ENCODE measurements at regions not wholly inside any gene's neighbourhood (a gene's known extent, or its start where the extent isn't known, plus 50 kb on each side); places are given as distances from the start of the nearest gene placed in this dataset.

DNA sequence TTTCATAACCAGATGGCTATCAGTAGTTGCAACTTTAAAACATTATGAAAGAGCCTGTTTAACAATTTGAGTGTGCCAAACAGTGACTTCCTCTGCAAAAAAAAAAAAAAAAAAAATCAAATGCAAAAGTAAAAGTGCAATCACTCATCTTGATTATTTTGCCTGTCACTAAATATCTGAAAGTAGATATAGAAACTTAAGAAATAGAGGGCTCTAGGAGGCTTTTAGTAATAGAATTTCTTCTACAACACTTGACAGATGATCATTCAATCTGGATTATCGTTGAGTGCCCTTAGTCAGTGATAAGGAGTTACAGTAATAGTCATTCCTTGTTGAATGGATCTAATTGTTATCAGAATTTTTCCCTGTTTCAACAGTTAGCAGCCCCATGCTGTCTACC, 101.8 kb downstream of the CETN3 start:
- H3K36me3 ChIP-seq, result no peaks in the 10 kb centered on the region
- H3K4me3 ChIP-seq, result no peak overlapping the region
- TF ChIP-seq POLR2A (IDR thresholded peaks at IDR 0.05), result no peak
- TF ChIP-seq, protein P1, sequence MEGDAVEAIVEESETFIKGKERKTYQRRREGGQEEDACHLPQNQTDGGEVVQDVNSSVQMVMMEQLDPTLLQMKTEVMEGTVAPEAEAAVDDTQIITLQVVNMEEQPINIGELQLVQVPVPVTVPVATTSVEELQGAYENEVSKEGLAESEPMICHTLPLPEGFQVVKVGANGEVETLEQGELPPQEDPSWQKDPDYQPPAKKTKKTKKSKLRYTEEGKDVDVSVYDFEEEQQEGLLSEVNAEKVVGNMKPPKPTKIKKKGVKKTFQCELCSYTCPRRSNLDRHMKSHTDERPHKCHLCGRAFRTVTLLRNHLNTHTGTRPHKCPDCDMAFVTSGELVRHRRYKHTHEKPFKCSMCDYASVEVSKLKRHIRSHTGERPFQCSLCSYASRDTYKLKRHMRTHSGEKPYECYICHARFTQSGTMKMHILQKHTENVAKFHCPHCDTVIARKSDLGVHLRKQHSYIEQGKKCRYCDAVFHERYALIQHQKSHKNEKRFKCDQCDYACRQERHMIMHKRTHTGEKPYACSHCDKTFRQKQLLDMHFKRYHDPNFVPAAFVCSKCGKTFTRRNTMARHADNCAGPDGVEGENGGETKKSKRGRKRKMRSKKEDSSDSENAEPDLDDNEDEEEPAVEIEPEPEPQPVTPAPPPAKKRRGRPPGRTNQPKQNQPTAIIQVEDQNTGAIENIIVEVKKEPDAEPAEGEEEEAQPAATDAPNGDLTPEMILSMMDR (IDR thresholded peaks at IDR 0.05), result no peak
- no peak for TF ChIP-seq POLR2AphosphoS5 (IDR thresholded peaks at IDR 0.05)
- no peaks in the 10 kb centered on the region for H3K27me3 ChIP-seq
- DNase-seq (ENCODE audit: low spot score in 2 of 2), result no peak
- intact Hi-C loops (cut with DNase I; ENCODE audit: low total_unique reads), result no loop called here
- no peaks in the 10 kb centered on the region for H3K4me1 ChIP-seq
- no peak overlapping the region for H3K27ac ChIP-seq
- no peaks in the 10 kb centered on the region for H3K9me3 ChIP-seq

DNA sequence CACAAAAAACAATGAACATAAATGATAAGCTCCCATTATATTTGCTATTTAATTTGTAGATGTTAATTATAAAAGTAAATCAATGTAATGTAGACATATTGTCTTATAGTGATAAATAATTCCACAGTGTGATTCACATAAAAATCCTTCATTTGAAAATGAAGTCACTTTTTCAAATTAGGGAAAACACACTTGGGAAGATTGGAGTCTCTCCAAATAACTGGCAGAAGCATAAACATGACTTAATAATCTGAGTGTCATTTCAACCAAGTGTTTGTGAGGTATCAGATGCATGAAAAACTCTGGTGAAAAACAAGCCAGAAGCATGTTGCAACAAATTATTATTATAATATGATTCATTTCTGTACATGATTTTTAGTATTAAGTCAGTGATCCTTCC, 102.2 kb downstream of the CETN3 start:
- intact Hi-C loops (cut with DNase I; ENCODE audit: low total_unique reads), result no loop called here
- no peaks in the 10 kb centered on the region for H3K4me1 ChIP-seq
- H3K9me3 ChIP-seq, result no peaks in the 10 kb centered on the region
- DNase-seq (ENCODE audit: low spot score in 2 of 2), result no peak
- no peaks in the 10 kb centered on the region for H3K36me3 ChIP-seq
- H3K4me3 ChIP-seq, result no peak overlapping the region
- no peak overlapping the region for H3K27ac ChIP-seq
- no peak for TF ChIP-seq POLR2AphosphoS5 (IDR thresholded peaks at IDR 0.05)
- TF ChIP-seq, protein P1 (IDR thresholded peaks at IDR 0.05), result no peak
- no peak for TF ChIP-seq POLR2A (IDR thresholded peaks at IDR 0.05)
- H3K27me3 ChIP-seq, result no peaks in the 10 kb centered on the region

DNA sequence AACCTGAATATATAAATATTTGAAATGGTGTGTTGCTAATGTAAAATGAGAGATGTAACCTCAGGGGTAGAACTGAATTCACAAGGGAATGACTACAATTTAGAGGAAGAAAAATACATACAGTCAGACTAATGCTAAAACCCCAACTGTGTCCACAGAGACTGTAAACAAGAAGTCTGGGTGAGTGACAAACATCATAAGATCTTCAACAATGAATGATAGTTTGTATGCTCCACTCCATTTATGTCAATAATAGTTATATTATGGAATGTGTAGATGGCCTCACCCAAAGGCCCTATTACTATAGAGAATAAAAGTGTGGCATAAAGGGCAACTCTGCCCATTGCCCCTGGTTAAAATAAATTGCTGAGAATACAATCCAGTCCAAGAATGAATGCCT, 102.9 kb downstream of the CETN3 start:
- TF ChIP-seq POLR2A (IDR thresholded peaks at IDR 0.05) (no peak), POLR2AphosphoS5 (IDR thresholded peaks at IDR 0.05) (no peak)
- TF ChIP-seq, protein P1 (IDR thresholded peaks at IDR 0.05), result no peak
- Histone ChIP-seq H3K27me3 (no peaks in the 10 kb centered on the region), H3K9me3 (no peaks in the 10 kb centered on the region), H3K4me3 (no peak overlapping the region), H3K27ac (no peak overlapping the region), H3K36me3 (no peaks in the 10 kb centered on the region), H3K4me1 (no peaks in the 10 kb centered on the region)
- DNase-seq (ENCODE audit: low spot score in 2 of 2), result no peak
- intact Hi-C loops (cut with DNase I; ENCODE audit: low total_unique reads), result no loop called here

DNA sequence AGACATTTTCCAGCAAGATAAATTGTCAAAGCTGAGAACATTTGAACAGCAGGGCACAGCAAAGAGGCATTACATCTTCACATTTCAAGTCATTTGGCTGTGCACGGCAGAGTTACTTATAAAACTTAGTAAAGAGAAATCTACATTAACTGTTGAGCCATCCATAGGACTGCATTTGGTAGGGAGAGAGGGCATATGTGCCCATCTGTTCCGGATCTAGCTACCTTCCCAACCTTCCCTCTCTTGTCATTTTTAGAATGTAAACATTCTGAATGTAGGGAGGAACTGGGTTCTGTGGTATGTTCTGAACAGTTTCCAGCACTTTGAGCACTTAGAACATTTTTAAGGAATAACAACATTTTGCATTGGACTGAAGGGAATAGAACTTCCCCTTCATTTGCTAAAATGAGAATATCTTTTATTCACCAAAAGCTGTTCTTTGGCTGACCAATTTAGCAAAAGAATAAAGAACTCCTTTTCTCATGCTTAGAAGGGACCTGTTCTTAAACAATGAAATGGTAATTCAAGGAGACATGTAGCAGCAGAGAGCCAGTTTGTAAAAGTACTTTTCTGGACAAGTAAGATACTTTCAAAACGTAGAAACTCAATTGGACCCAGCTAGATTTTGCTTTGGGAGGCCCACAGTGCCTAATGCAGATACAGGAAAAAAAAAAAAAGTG, 104.4 kb downstream of the CETN3 start:
- no peak for DNase-seq (ENCODE audit: low spot score in 2 of 2)
- Histone ChIP-seq H3K27ac (no peak overlapping the region), H3K4me1 (no peaks in the 10 kb centered on the region), H3K36me3 (no peaks in the 10 kb centered on the region), H3K4me3 (no peak overlapping the region), H3K27me3 (no peaks in the 10 kb centered on the region), H3K9me3 (no peaks in the 10 kb centered on the region)
- intact Hi-C loops (cut with DNase I; ENCODE audit: low total_unique reads), result no loop called here
- TF ChIP-seq POLR2AphosphoS5 (IDR thresholded peaks at IDR 0.05), result no peak
- TF ChIP-seq POLR2A (IDR thresholded peaks at IDR 0.05), result no peak
- TF ChIP-seq, protein P1 (IDR thresholded peaks at IDR 0.05), result no peak

DNA sequence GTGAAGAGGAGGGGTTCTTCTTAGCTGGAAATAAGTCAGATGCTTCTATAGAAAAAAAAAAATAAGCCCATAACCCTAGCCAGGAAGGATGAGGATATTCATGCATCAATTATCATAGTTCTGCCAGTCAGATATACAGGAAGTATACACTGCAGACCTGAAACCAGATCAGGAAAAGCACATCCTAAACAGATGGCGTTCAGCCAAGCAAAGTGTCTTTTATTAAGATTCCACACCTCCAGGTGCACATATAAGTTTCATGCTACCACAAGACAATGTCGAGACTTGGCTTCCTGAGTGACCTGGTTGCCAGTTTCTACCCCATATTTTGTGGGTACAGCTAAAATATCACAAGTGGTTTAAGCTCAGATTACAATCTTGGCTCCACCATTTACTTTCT, 108.3 kb downstream of the CETN3 start:
- DNase-seq (ENCODE audit: low spot score in 2 of 2), result no peak
- Histone ChIP-seq H3K4me3 (no peak overlapping the region), H3K27me3 (no peaks in the 10 kb centered on the region), H3K27ac (no peak overlapping the region), H3K4me1 (no peaks in the 10 kb centered on the region), H3K36me3 (no peaks in the 10 kb centered on the region), H3K9me3 (no peaks in the 10 kb centered on the region)
- intact Hi-C loops (cut with DNase I; ENCODE audit: low total_unique reads), result no loop called here
- TF ChIP-seq, protein P1 (IDR thresholded peaks at IDR 0.05), result no peak
- TF ChIP-seq POLR2AphosphoS5 (IDR thresholded peaks at IDR 0.05) (no peak), POLR2A (IDR thresholded peaks at IDR 0.05) (no peak)
